ENCODE measurements at regions not wholly inside any gene's neighbourhood (a gene's known extent, or its start where the extent isn't known, plus 50 kb on each side); places are given as distances from the start of the nearest gene placed in this dataset.
A peak's percentile ranks its signal among the peaks of the same experiment; 100 is the strongest.
"Not testable (repeated sequence)": the region's sequence is repeated elsewhere in the genome, so short reads cannot be mapped to it uniquely, and the experiment has no call there.

DNA sequence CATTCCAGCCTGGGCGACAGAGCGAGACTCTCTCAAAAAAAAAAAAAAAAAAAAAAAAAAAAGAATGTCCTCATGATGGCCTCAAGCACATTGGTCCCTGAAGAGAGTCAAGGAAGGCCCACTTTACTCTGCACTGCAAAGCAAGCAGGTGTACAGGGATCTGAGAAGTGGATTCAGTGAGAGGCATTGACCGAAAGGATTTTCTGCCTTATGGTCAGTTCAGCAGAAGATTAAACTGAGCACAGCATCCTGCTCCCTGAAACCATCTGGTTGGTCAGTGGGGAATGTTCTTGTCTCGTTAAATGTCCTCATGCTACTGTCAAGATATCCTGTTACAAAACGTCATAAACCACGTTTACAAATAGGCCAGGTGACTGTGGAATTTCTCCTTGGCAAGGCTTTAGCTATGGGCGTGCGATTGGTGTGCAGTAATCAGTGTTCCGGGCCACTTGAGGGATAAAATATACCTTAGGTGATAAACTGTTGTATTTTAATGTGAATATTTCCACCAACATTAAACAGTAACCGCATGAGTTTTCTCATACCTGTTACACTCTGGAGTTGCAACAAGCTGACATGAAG, 195.0 kb downstream of the ADRA2C start:
- peak; percentile 90 for DNase-seq (ENCODE audit: low spot score)

DNA sequence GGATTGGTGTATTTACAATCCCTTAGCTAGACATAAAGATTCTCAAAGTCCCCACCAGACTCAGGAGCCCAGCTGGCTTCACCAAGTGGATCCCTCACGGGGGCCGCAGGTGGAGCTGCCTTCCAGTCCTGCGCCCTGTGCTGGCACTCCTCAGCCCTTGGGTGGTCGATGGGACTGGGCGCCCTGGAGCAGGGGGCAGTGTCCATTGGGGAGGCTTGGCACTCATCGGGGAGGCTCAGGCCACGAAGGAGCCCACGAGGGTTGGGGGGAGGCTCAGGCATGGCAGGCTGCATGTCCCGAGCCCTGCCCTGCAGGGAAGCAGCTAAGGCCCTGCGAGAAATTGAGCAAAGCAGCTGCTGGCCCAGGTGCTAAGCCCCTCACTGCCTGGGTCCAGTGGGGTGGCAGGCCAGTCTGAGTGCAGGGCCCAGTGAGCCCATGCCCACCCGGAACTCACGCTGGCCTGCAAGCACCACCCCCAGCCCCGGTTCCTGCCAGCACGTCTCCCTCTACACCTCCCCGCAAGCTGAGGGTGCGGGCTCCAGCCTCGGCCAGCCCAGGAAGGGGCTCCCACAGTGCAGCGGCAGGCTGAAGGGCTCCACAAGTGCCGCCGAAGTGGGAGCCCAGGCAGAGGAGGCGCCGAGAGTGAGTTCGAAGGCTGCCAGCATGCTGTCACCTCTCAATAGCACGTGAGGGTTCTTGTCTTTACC, 198.5 kb downstream of the ADRA2C start:
- not testable (repeated sequence) for DNase-seq (ENCODE audit: low spot score)

DNA sequence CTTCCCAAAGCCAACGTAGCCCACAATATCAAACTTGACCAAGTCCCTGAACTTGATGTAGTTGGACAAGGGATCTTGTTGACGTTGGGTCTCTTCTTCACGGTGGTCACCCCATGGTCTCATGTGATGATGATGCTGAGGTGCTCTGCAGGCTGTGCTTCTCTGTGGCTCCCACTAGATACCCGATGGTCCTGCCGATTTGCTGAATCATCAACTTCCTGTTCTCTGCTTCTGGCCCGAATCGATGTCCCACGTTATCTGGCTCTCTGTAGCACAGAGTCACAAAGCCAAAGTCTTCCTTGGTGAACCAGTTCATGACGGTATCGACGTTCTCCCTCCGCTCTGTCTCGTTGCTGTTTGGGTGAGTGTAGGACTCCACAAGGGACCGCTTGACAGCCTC, 201.0 kb downstream of the ADRA2C start:
- DNase-seq (ENCODE audit: low spot score): not testable (repeated sequence)

DNA sequence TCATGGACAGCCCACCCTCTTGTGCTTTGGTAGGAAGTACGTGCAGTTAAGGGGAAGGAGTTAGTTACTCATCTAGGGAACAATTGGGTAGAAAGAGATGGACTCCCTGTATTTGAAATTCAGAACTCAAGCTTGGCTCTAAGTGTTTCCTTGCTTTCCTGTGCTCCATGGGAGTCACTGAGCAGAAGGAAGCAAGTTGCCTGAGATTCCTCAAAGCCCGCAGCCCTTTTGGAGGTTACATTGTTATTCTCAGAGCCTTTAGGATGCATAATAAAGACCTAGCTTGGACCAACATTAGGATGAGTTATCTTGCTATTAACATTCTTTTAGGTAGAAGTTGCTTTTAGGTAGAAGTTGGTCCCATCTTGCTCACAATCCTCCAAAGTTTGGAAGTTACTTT, 206.4 kb downstream of the ADRA2C start:
- not testable (repeated sequence) for DNase-seq (ENCODE audit: low spot score)

DNA sequence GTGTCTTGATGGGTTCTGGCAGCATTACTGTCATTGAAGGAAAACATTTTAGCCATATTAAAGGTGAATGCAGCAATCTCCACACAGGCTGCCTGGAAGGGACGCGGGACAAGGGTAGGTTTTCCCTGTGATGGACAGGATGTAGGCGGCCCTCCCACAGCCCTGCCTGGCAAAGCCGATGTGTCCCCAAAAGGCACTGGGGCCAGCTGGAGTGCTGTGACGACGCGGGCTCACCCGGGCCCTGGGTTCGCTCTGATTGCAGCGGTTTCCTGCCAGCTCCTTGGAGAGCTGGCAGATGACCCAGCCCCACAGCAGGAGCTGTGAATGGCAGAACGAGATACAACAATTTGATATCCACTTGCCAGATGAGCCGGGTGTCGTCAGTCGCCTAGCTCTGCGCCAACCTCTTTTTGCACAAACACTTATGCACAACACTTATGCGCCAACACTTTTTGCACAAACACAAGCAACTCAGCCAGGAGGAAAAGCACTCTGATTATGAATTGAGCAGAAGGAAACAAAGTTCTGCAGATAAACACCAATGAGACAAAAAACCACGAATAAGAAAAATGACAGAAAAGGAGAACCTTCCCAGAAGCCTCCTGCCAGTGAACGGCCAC, 207.5 kb downstream of the ADRA2C start:
- DNase-seq (ENCODE audit: low spot score): peak; percentile 16

DNA sequence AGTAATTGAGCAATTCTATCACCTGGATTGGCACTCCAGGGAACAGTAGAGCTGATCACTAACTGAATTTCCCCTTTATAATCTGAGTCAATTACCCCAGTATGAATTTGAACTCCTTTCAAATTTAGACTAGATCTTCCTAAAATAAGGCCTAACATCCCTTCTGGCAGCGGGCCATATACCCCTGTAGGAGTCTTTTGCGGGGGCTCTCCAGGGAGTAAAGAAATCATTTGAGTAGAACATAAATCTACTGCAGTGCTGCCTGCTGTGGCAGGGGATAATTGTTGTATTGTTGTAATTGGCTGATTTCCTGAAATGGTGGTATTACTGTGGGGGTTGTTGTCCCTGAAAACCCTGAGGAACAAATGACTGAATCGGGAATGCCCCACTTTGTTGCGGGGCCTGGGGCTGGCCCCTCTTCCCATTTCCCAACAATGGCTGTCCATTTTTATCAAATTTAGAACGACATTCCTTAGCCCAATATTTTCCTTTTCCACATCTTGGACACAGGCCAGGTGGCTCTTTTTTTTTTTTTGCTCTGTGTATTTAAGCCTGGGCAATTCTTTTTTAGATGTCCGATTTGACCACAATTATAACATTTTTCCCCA, 217.4 kb downstream of the ADRA2C start:
- DNase-seq (ENCODE audit: low spot score): not testable (repeated sequence)

DNA sequence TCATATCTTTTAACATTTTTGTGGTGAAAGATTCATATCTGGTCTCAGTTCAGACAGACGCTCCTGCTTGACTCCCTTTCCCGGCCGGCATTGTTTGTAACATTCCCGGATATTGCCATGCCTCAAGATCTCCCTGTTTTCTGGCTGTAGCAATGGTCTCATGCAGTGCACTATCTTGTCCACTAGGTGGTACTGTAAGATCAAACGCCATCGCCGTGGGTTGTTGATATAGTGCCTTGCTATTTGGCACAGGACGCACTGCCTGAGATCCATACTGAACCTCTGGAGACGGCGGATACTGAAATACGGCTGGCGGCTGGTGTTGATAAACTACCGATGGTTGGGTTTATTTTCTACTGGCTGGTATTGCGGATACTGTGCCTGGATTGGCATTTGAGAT, 218.6 kb downstream of the ADRA2C start:
- not testable (repeated sequence) for DNase-seq (ENCODE audit: low spot score)

DNA sequence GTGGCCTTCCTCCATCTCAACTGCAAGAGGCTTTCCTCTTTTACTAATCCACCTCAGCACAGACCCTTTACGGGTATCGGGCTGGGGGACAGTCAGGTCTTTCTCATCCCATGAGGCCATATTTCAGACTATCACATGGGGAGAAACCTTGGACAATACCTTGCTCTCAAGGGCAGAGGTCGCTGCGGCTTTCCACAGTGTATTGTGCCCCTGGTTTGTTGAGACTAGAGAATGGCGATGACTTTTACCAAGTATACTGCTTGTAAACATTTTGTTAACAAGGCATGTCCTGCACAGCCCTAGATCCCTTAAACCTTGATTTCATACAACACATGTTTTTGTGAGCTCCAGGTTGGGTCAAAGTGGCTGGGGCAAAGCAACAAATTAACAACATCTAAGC, 220.2 kb downstream of the ADRA2C start:
- not testable (repeated sequence) for DNase-seq (ENCODE audit: low spot score)

DNA sequence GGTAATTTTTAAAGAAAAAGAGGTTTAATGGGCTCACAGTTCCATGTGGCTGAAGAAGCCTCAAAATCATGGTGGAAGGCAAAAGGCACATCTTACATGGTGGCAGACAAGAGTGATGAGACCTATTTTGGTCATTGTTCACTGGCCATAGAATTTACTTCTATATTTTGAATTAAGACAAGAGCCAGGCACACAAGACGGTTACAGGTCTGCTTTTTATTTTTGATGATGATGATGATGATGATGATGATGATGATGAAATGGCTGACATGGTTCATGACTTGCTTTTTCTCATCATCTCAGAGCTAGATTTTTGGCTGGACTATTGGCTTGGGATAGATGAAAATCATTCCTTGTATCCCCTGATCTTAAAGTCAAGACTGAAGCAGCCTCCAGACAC, 229.3 kb downstream of the OTOP1 start:
- DNase-seq (ENCODE audit: low spot score): not testable (repeated sequence)

DNA sequence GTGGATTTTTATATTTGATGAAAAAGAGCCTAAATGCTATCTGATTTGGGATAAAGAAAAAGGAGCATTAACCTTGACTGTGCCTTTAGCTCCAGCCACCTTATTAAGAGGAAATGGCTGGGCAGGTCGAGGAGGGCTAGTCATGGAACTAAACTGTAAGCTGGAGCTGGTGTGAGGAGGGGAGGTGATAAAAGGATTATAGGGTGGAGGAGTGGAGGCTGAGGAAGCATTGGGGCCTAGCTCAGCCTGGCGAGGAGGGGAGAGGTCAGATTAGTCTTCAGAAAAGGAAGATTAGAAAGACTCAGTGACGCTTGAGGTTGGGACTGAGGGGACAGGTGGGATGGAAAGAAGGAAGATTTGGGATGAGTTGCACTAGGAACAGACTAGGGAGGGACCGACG, 222.7 kb downstream of the OTOP1 start:
- DNase-seq (ENCODE audit: low spot score): not testable (repeated sequence)

DNA sequence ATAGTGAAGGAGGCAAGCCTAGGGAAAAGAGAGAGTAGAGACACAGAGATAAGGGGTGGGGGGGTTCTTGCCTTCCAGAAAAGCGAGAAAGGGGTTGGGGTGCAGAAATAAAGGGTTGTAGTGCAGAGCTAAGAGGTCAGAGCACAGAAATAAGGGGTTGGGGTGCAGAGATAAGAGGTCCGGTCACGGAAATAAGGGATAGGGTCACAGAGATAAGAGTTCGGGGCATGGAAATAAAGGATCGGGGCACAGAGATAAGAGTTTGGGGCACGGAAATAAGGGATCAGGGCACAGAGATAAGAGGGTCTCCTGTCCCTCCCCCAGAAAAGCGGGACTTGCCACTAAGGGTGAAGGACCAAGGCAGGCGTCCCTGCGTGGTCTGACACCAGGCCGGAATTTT, 222.0 kb downstream of the OTOP1 start:
- DNase-seq (ENCODE audit: low spot score): not testable (repeated sequence)

DNA sequence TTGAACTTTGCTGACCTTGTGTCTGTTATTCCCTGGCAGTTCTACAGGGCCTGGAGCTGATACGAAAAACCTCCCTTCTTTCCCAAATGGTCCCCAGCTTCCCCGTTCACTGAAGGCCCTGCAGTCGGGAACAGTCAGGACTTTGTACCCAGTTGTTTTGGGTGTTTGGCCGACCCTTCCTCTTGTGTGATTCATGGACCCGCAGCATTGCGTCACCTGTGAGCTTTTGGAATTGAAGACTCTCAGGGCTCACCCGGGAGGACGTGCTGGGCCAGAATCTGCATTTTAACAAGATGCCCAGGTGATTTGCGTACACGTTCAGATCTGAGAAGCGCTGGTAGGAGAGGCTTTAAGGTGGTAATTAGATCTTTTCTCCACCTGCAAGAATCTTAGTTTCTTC, 220.4 kb downstream of the OTOP1 start:
- DNase-seq (ENCODE audit: low spot score): not testable (repeated sequence)

DNA sequence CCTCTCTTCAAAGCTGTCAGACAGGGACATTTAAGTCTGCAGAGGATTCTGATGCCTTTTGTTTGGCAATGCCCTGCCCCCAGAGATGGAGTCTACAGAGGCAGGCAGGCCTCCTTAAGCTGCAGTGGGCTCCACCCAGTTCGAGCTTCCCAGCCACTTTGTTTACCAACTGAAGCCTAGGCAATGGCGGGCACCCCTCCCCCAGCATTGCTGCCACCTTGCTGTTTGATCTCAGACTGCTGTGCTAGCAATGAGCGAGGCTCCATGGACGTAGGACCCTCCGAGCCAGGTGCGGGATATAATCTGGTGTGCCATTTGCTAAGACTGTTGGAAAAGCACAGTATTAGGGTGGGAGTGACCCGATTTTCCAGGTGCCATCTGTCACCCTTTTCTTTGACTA, 207.7 kb downstream of the OTOP1 start:
- DNase-seq (ENCODE audit: low spot score): not testable (repeated sequence)

DNA sequence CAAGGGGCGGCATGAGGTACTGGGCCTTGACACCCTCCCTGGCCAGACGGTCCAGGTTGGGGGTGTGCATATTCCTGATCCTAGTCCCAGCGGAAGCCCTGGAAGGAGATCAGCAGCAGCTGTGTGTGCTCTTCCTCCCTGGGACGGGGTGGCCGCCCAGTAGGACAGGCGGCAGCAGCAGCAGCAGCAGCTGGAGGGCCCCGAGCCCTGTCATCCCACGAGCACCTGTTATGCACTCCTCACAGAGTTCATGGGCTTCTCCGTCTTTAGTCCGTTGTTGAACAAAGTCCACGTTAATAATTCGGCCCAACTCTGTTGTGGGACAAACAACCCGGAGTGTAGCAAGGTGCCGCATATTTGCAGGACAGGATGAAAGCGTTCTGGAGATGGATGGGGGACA, 205.6 kb downstream of the OTOP1 start:
- DNase-seq (ENCODE audit: low spot score): not testable (repeated sequence)

DNA sequence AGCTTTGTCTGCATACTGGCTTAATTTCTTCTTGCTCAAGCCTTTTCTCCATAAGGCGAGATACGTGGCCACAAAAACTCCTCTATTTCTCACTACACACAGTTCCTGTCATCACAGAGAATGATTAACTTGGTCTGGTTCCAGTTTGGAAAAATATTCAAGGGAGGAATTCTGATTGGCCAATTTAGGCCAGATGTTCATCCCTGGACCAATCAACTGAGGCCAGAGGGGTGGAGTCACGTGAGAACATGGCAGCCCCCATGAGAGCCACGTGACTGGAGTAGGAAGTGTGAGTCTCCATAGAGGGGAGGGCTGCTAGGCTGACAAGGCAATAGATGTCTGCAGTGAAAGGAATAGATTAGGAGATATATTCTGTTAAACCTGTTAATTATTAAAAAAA, 200.0 kb downstream of the OTOP1 start:
- not testable (repeated sequence) for DNase-seq (ENCODE audit: low spot score)

DNA sequence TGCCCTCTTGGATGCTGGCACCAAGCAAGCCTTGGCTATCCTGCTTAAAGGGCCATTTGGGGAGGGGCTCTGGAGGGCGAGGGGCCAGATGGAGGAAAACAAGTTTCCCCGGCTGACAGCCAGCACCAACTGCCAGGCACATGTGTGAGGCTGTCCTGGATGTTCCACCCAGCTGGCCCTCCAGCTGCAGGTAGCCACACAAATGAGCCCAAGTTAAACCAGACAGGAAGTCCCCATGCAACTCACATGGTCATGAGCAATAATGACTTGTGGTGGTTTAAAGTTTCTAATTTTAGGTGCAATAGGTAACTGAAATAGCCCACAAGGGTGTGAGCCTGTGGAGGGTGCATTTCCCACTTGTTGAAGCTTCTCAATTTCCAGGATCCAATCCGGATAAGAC, 198.0 kb downstream of the OTOP1 start:
- DNase-seq (ENCODE audit: low spot score): not testable (repeated sequence)

DNA sequence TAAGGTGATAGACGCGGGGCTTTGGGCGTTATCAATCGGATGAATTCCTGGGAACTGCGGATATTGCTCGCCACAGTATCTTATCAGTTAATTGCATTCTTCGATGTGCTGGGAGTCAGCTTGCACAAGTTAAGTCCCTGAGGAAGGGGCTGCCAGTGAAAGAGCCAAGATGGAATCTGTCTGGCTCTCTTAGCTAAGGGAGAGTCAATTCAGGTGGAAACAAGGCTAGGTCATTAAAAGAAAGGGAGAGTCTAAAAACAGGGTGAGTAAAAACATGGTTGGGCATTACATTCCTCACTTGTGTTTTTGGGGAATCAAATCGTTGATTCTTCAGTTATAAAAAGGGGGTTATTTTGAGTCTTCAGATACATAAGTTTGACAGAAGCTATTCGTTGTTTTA, 196.2 kb downstream of the OTOP1 start:
- not testable (repeated sequence) for DNase-seq (ENCODE audit: low spot score)

DNA sequence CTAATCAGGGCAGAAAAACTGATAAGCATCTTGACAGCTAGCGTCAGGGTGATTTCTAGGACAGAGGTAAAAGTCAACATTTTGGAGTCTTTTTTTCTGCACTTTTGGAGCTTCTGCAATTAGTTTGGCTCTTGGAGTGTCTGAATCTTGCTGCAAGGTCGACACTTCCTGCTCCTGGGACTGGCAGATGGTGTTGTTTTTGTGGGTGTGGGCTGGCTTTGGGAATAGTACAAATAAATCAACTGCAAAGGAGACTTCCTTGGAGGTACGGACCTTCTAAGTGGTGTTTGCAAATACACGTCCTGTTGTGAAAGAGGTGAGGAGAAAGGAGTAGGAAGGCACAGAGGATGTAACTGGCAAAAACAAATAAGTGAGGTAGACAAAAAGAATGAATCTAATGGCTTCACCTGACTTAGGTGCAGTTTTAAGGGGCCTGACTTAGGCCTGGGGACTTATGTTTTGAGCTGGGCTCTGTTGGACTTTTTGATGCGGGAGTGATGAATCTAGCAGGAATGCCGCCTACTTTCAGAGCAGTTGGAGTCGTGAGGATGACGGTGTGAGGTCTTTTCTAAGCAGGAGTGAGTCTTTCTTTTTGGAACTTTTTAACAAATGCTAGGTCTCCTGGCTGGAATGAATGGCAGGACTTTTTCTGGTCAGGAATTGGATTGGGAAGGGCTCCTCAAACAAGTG, 195.1 kb downstream of the OTOP1 start:
- DNase-seq (ENCODE audit: low spot score): not testable (repeated sequence)

DNA sequence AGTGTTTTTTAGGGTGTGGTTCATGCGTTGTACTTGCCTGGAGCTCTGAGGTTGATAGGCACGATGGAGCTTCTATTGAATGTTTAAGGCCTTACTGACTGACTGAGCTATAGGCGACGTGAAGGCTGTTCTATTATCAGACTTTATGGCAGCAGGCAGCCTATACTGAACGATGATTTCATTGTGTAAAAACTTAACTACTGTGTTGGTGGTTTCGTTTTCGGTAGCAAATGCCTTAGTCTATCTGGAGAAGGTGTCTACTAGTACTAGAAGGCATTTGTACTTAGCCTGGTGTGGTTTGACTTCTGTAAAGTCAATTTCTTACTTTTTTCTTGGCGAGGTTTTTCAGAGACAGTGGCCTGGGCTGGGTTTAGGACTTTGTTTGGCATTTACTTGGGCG, 194.4 kb downstream of the OTOP1 start:
- DNase-seq (ENCODE audit: low spot score): not testable (repeated sequence)

DNA sequence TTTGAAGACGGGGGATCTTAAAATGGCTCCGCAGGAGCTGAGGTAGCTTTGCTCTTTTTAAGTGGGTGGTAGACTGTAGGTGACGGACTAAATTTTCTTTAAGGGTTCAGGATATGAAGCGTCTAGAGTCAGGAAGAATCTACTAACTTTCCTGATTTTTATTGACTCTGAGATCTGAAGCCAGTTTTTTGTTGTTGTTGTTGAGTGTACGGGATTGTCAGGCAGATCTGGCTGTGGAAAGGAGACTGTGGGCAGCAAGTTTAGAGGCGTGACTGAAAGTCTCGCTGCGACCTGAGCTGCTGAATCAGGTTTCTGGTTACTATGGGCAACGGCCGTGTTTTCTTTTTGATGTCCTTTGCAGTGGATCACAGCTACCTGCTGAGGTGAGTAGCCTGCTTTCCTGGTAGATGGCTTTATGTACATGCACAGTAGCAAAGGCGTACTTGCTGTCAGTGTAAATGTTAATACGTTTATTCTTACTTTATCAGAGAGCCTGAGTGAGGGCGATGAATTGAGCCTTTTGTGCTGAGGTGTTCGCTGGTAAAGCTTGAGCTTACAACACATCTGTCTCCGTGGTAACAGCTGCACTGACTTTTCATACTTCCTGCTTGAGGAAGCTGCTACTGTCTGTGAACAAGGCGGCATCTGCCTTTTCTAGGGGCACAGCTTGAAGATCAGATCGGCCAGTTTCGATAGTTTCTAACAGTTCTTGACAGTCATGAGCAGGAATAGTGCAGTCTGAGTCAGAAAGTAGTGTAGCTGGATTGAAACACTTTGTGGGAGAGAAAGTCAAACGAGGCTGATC, 193.7 kb downstream of the OTOP1 start:
- not testable (repeated sequence) for DNase-seq (ENCODE audit: low spot score)

DNA sequence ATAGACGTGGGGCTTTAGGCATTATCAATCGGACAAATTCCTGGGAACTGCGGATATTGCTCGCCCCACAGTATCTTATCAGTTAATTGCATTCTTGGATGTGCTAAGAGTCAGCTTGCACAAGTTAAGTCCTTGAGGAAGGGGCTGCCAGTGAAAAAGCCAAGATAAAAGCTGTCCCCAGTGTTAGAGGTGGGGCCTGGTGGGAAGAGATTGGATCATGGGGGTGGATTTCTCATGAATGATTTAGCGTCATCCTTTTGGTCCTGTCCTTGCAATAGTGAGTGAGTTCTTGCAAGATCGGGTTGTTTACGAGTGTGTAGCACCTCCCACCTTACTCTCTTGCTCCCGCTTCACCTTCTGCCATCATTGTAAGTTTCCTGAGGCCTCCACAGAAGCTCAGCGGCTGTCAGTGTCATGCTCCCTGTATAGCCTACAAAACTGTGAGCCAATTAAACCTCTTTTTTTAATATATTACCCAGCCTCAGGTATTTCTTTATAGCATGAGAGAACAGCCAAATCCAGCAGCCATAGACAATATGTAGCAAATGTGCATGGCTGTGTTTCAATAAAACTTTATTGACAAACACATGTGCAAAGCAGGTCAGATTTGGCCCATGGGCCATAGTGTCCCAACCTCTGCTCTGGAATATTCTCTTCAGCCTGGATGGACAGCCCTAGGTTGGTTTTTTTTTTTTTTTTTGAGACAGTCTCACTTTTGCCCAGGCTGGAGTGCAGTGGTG, 189.2 kb downstream of the OTOP1 start:
- not testable (repeated sequence) for DNase-seq (ENCODE audit: low spot score)
